ENCODE measurements at regions not wholly inside any gene's neighbourhood (a gene's known extent, or its start where the extent isn't known, plus 50 kb on each side); places are given as distances from the start of the nearest gene placed in this dataset.
A peak's percentile ranks its signal among the peaks of the same experiment; 100 is the strongest.

GRCh38 chr6:51271615-51272014, 452.9 kb downstream of the TFAP2B start:
- no peak for TF ChIP-seq JUND (IDR thresholded peaks at IDR 0.05; ENCODE audit: low read depth)
- in situ Hi-C loops (cut with HindIII; ENCODE audit: low pct_unique_long_range_greater_than_20kb, low sequenced_read_pairs), result no loop called here
- DNase-seq (ENCODE audit: low read depth in 1 of 2, low spot score in 1 of 2), result no peak

DNA sequence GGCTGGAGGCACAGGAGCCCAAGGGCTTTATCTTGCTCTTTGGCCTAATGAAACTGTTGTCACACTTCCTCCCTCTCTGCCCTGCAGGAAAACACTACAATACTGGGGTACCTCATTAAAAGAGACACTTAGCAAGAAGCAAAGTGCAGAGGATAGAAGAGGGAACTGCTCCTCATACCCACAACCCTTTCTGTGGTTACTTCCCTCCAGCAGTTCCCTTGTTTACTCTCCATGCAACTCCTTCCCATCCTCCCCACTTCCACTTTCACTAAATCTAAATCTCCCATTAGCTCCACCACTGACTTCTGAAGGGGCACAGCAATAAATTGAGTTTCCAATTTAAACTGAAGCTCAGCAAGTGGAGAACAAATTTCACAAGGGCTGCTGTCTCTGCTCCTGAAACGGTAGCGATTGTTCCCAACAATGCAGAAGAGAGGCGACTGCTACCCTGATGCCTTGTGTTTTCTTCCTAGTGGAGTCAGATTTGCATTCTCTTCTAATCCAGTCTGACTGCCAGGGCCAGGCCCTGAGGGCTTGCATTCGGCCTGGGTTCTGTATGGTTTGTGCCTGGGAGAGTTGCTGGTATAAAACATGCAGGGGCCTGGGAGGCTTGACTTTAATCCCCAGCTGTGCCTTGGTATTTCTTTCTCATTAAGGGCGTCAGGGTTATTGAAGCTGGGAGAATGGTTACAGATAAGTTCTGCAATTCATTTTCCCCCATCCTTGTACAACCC, 454.7 kb downstream of the TFAP2B start:
- peak in 1 of 2 experiments; percentile 7 for DNase-seq (ENCODE audit: low read depth in 1 of 2, low spot score in 1 of 2)
- in situ Hi-C loops (cut with HindIII; ENCODE audit: low pct_unique_long_range_greater_than_20kb, low sequenced_read_pairs), result no loop called here
- no peak for TF ChIP-seq JUND (IDR thresholded peaks at IDR 0.05; ENCODE audit: low read depth)

- no peak for TF ChIP-seq JUND (IDR thresholded peaks at IDR 0.05; ENCODE audit: low read depth)
- in situ Hi-C loops (cut with HindIII; ENCODE audit: low pct_unique_long_range_greater_than_20kb, low sequenced_read_pairs), result no loop called here
- no peak for DNase-seq (ENCODE audit: low read depth in 1 of 2, low spot score in 1 of 2)
Measured at GRCh38 chr6:51277474-51277873, 458.8 kb downstream of the TFAP2B start.

- TF ChIP-seq JUND (IDR thresholded peaks at IDR 0.05; ENCODE audit: low read depth), result no peak
- no peak for DNase-seq (ENCODE audit: low read depth in 1 of 2, low spot score in 1 of 2)
- in situ Hi-C loops (cut with HindIII; ENCODE audit: low pct_unique_long_range_greater_than_20kb, low sequenced_read_pairs), result no loop called here
Measured at GRCh38 chr6:51282026-51282425, 463.4 kb downstream of the TFAP2B start.

- in situ Hi-C loops (cut with HindIII; ENCODE audit: low pct_unique_long_range_greater_than_20kb, low sequenced_read_pairs), result no loop called here
- no peak for DNase-seq (ENCODE audit: low read depth in 1 of 2, low spot score in 1 of 2)
- TF ChIP-seq JUND (IDR thresholded peaks at IDR 0.05; ENCODE audit: low read depth), result no peak
Measured at GRCh38 chr6:51283723-51284355, 465.2 kb downstream of the TFAP2B start.

DNA sequence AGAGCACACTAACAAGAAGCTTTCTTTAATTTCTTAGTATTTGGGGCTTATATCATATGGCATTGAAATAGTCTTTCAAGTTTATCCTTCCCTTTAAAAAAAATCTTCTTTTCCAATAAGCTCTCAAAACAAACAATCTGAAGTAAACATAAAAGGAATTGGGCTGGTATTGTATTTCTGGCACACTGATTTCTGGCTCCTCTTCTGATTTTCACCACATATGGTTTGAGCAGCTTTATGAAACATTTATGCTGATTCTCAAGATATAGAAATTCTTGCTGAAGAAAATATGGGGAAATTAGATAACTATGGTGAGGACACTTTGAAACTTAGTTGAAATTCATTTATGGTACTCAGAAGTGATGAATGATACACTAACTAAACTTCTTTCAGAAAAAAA, 467.2 kb downstream of the TFAP2B start:
- in situ Hi-C loops (cut with HindIII; ENCODE audit: low pct_unique_long_range_greater_than_20kb, low sequenced_read_pairs), result no loop called here
- no peak for TF ChIP-seq JUND (IDR thresholded peaks at IDR 0.05; ENCODE audit: low read depth)

DNA sequence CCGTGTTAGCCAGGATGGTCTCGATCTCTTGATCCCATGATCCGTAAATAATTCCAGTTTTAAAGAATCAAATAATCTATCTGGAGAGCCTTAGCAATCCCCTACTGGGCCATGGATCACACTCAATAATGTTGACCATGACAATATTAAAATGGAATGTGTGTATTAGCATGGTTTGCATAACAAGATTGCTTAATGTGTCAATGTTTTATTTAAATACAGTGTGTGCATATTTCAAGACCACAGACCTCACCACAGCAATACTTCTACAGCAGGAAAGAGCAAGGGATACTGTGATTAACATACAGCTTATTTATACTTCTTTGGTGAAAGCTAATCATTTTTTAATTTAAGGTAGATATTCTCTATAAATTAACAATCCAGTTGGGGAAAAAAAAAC, 470.4 kb downstream of the TFAP2B start:
- in situ Hi-C loops (cut with HindIII; ENCODE audit: low pct_unique_long_range_greater_than_20kb, low sequenced_read_pairs), result no loop called here
- no peak for TF ChIP-seq JUND (IDR thresholded peaks at IDR 0.05; ENCODE audit: low read depth)
- DNase-seq (ENCODE audit: low read depth in 1 of 2, low spot score in 1 of 2), result peak in 1 of 2 experiments; percentile 35

More for the DNA sequence above, 467.2 kb downstream of the TFAP2B start:
- no peak for DNase-seq (ENCODE audit: low read depth in 1 of 2, low spot score in 1 of 2)

DNA sequence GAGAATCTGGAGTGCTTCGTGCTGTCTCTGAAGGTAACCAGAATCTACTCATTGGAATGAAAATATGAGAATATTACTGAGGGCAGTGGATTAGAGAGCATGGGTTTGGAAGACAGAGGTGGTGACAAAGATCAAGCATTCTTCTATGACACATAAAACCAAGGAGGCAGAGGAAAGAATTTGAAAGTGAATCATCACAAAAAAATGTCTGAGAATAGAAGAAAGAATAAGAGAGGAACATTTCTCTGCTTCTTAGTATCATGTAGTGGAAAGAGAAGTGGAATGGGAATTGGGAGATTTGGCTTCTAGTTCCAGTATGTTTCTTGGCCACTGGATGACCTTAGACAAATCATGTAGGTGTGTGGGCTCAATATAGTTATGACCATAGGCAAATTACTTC, 474.0 kb downstream of the TFAP2B start:
- in situ Hi-C loops (cut with HindIII; ENCODE audit: low pct_unique_long_range_greater_than_20kb, low sequenced_read_pairs), result no loop called here
- no peak for TF ChIP-seq JUND (IDR thresholded peaks at IDR 0.05; ENCODE audit: low read depth)
- no peak for DNase-seq (ENCODE audit: low read depth in 1 of 2, low spot score in 1 of 2)

DNA sequence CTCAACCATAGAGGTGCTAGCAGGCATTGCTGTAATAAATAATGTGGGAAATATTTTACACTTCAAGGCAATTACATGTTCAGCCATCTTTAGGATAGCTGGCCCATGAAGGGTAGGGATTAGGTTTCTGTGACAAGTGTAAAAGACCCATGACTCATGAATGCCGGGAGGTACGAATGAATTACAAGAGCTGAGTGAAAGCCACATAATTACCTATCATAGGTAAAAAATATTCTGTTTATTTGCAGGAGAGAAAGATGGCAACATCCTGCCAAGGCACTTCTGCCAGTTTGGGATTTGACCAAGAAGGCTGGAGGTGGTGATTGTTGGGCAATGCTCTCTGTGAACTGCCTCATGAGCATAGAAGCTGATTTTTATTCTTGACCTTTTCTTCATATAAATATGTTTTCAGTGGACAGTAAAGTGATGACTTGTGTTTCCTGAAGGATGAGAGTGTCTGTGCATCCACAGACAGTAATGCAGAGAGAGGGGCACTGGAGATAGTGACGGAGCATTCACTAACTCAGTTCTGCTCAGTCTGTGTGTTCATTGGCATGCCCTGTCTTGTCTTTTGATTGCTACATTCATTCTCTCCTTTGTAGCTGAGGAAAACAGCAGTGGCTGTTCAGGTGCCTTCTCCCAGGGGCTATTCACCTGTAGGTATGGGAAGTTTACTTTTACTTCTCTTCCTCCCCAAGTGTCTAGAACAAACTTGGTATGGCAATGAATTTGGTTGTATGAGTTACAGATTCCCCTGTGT, 481.1 kb downstream of the TFAP2B start:
- in situ Hi-C loops (cut with HindIII; ENCODE audit: low pct_unique_long_range_greater_than_20kb, low sequenced_read_pairs), result no loop called here
- no peak for TF ChIP-seq JUND (IDR thresholded peaks at IDR 0.05; ENCODE audit: low read depth)
- DNase-seq (ENCODE audit: low read depth in 1 of 2, low spot score in 1 of 2), result peak in 1 of 2 experiments; percentile 9

DNA sequence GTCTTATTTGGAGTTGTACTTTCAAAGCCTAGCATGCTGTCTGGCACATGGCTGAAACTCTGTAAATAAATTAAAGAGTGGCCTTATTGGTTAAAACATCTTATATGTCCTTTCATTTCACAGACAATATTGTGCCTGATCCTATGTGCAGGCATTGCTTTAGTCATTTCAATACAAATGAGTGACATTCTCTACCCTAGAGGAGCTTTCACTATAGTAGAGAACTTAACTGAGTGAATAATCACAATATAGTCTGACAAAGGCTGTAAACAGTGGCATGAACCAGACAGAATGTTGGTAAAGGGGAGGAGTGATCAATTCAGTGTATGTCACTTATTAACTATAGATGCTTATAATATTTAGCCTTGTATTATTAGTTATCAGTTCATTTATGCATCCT, 481.8 kb downstream of the TFAP2B start:
- no peak for DNase-seq (ENCODE audit: low read depth in 1 of 2, low spot score in 1 of 2)
- in situ Hi-C loops (cut with HindIII; ENCODE audit: low pct_unique_long_range_greater_than_20kb, low sequenced_read_pairs), result no loop called here
- no peak for TF ChIP-seq JUND (IDR thresholded peaks at IDR 0.05; ENCODE audit: low read depth)

DNA sequence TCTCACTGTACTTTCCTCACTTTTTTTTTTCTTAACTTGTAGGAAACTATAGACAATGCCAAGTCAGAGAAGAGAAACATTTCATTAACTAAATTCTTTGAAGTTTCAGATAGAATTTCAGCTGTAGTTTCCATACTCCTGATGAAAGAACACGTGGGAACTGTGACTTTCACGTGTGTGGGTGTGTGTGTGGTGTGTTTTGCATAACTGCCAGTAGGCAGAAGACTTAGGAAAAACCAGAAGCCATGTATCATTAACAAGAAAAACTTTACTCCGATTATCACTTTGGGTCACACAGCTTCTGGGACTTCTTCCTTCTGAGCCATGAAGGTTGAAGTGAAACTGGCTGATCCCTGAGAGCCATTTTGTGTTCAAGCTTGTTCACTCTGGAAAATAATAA, 483.3 kb downstream of the TFAP2B start:
- no peak for TF ChIP-seq JUND (IDR thresholded peaks at IDR 0.05; ENCODE audit: low read depth)
- DNase-seq (ENCODE audit: low read depth in 1 of 2, low spot score in 1 of 2), result no peak
- in situ Hi-C loops (cut with HindIII; ENCODE audit: low pct_unique_long_range_greater_than_20kb, low sequenced_read_pairs), result no loop called here

DNA sequence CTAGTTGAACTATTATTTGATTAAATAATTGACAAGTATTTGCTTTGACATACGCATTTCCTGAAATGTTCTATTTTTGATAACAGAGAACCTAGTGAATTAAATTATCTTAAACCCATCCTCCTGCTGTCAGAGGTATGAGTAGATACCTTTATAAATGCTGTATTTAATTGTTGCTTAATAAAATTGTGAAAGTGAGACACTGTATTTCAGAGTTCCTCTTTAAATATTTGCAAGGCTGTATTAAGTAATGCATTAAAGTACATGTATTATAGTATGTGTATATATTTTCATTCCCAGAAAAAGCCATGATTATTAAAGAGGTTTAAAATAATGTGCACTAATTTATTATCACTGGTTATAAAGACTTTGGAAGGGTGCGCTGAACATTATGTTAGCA, 483.8 kb downstream of the TFAP2B start:
- no peak for TF ChIP-seq JUND (IDR thresholded peaks at IDR 0.05; ENCODE audit: low read depth)
- DNase-seq (ENCODE audit: low read depth in 1 of 2, low spot score in 1 of 2), result no peak
- in situ Hi-C loops (cut with HindIII; ENCODE audit: low pct_unique_long_range_greater_than_20kb, low sequenced_read_pairs), result no loop called here

DNA sequence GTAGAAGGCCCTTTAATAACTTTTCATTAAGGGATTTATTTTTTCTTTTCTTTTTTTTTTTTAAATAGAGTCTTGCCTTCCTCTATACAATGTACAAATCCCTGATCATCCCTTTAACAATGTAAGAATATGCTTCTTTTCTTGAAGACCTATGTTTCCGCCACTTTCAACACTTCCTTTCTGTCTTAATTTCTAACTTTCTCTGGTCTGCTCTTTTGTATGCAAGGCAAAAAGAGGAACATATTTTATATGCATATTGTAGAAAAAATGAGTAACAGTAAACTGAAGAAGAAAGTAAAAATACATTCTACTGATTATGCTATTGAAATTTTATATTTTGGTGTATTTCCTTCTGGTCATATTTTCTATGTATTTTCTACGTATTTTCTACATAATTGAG, 484.7 kb downstream of the TFAP2B start:
- no peak for TF ChIP-seq JUND (IDR thresholded peaks at IDR 0.05; ENCODE audit: low read depth)
- in situ Hi-C loops (cut with HindIII; ENCODE audit: low pct_unique_long_range_greater_than_20kb, low sequenced_read_pairs), result no loop called here
- DNase-seq (ENCODE audit: low read depth in 1 of 2, low spot score in 1 of 2), result no peak
